GM19395 (cell line): ENCODE measurements at regions not wholly inside any gene's neighbourhood (a gene's known extent, or its start where the extent isn't known, plus 50 kb on each side); places are given as distances from the start of the nearest gene placed in this dataset.
"Not testable (repeated sequence)": the region's sequence is repeated elsewhere in the genome, so short reads cannot be mapped to it uniquely, and the experiment has no call there.

Source experiments
- ATAC-seq: cut with Tn5 transposase; IDR thresholded peaks from one replicate; pipeline ENCODE4 v1.9.1; 2021; ENCODE audit warnings: mild to moderate bottlenecking, moderate library complexity; ENCODE audit not compliant: unreplicated experiment

DNA sequence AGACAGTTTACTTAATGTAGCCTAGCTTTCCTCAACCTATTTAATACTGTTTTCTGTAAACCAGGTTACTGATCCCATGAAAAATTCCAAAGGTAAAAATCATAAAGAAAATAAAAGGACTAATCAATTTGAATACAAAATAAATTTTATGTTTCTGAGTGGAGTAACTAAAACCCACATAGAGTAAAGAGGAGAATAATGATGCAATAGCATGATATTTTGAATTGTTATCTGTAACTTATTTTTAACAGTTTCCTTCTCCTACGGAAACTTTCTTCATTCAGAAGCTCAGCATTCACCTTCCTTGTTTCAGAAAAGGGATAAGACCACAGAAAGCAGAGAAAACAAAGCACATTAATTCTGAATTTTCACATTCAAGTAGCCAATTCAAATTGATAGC is 320.6 kb upstream of the NUDT12 start:
- no peak for ATAC-seq

DNA sequence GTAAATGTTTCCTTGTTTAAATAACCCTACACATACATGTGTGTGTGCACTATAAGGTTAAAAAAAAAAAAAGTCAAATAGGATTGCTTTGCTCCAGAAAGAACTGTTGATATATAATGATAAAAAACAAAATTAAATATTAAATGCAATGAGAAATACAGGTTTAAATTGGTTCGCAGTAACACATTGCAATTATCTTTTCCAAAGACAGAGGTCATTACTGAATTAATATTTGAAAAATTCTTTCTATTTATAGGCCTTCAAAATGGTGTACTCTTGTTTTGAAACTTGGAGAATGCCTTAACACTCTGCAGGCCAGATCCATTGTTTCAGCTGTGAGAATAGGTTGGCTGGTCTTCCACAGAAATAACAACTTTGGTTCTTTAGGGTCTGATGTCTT is 319.0 kb upstream of the NUDT12 start:
- ATAC-seq = no peak

DNA sequence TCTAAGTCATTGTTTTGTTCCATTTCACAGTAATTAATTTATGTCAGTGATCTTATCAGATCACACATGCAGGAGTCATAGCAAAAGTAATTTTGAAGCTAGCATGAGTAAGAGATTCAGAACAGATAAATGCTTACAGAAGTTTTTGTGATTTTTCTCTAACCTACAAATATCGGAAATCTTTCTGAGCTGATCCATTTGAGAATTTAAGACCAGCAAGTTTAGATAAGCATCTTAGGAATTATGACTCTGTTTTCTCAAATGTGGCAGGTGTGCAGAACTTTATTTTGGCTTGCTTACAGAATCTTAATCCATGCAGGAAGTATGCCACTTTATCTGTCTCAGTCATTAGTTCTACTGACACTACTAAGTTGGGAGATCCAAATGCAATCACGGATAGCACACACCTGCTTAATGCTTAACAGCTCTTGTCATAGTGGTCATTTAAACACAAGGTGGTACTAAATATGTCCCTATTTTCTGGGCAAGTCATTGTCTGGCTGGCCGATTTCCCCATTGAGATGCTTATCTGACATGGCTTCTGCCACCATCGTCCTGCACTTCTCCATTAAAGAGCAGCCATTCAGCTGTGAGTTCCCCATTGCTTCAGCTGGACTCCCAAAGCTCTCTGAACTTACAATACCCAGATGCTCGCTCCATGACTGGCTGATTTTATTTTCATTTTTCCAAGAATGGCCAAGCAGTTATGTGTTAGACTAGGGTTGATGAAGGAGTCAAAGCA is 305.4 kb upstream of the NUDT12 start:
- no peak for ATAC-seq

DNA sequence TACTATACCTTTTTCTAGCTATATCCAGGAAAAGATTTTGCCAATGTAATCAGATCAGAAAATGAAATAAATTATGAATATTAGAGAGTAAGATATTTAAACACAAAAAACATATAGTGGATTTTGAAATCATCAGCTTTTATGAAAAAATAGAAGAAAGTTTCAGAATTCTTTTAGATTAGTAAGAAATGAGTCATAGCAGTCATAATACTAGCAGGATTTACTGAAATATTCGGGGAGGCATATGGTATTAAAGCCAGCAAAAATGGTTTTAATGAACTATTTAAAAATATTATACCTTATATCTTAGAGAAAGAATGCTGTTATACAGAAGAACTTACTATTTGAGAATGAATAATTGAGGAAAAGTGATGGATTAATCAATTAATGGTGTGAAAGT is 303.6 kb upstream of the NUDT12 start:
- ATAC-seq = no peak

DNA sequence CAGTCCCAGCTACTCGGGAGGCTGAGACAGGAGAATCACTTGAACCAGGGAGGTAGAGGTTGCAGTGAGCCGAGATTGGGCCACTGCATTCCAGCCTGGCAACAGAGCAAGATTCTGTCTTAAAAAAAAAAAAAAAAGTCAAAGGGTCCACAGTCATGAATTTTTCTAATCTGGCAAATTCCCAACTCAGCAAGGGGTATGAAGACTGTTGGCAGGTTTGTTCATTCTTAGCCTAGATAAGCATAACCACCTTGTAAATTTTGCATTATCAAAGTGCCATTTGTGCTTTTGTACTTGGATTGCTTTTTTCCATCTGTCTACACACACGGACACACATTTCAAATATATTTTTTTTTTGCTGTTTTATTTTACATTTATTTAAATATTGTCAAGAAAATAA is 299.8 kb upstream of the NUDT12 start:
- ATAC-seq = no peak

DNA sequence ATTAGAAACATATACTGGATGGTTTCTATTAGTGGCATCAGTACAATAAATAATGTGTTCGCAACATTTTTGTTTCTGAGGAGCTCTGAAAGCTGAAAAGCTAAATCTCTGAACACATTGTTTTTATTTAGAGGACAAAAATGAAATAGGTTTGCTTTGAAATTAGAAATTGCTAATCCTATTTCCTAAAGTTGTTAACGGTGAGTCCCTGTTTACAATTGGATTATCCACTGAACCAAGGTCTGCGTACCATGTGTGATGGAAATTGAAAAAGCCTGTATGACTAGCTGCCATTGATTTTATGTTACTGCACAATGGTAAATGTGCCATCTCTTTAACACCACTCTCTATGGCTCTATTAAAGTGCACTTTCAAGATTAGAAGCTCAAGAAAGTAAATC is 297.7 kb upstream of the NUDT12 start:
- no peak for ATAC-seq

DNA sequence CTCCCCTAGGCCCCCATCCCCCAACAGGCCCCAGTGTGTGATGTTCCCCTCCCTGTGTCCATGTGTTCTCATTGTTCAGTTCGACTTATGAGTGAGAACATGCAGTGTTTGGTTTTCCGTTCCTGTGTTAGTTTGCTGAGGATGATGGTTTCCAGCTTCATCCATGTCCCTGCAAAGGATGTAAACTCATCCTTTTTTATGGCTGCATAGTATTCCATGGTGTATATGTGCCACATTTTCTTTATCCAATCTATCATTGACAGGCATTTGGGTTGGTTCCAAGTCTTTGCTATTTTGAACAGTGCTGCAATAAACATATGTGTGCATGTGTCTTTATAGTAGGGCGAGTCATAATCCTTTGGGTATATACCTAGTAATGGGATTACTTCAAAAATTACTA is 295.8 kb upstream of the NUDT12 start:
- ATAC-seq = not testable (repeated sequence)

DNA sequence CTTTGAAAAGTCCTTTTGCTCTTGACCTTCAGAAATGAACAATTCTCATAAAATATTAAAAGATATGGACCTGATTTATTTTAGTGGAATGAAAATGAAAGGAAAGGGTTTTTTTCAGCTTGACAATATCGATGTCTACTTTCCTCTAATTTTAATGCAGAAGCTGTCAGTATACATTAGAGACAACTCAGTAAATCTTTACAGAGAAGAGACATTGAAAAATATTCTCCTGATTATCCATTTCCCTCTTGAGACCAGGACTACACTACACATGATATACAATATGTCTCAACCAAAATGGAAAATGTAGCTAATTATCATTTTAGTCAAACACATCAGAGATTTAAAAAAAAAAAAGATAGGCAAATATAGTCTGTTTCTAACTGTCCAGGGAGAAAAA is 288.5 kb upstream of the NUDT12 start:
- no peak for ATAC-seq

DNA sequence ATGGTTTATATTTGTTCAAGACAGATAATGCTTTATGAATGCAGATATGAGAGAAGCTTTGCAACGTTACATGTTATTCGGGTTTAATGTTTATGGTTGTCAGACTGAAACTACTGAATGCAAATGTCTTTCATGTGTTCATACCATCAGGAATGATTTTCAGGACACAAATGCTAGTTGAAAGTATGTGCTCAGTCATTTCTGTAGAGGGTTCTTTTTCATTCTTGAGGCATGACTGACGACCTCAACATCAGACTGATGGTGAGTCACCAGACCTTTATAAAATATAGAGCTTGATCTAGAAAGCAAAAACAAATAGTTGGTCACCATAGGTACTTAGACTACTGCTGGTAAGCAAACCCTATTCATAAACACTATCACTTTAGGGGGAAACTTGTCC is 287.3 kb upstream of the NUDT12 start:
- no peak for ATAC-seq

DNA sequence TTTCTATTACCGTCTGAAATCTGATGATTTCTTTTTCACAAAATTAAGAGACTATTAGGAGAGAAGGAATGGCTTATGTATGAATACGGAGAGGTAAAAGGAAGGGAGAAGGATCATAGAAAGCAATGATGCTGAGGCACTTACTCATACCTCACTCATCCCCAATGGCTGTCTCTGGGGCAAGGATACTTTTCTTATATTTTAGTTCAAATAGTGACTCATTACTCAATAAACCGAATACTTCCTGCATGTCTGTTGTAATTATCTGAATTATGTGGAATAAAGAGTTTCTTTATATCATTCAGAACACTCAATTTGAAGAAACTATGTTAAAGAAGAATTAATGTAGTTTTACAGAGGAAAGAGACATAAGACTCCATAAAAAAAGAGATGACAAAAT is 284.5 kb upstream of the NUDT12 start:
- no peak for ATAC-seq

DNA sequence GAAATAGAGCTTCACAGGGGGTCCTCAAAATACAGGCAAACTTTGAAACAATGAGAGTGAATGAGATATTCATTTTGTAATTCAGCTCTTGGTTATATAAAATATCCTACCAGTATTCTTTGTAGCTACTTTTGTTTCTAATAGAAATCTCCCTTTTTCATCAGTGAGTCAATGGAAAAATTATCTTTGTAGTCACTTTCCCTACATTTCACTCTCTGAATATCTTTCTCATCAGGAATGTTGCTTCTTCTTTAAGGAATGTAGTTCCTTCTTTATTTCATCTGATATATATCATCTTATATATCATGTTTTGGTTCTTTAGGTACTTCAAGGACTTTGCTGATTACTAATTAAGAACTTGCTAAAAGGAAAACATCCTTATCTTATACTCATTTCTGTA is 280.3 kb upstream of the NUDT12 start:
- no peak for ATAC-seq

DNA sequence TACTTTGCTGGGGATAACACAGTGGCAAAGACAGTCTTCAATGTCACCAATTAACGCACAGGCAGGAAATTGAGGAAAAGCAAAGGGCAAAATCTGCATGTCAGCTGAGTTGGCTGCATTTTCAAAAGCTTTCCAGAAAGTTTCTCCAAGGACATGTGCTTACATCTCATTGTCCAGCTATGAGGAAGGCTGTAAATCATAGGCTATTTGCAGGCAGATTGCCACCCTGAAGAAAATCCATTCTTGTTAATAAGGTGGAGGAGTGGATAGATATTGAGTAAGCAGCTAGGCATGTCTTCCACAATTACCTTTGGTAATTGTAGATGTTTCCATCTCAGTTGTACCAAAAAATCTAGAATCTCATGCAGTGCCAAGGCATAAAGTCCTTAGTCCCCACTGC is 278.0 kb upstream of the NUDT12 start:
- no peak for ATAC-seq

DNA sequence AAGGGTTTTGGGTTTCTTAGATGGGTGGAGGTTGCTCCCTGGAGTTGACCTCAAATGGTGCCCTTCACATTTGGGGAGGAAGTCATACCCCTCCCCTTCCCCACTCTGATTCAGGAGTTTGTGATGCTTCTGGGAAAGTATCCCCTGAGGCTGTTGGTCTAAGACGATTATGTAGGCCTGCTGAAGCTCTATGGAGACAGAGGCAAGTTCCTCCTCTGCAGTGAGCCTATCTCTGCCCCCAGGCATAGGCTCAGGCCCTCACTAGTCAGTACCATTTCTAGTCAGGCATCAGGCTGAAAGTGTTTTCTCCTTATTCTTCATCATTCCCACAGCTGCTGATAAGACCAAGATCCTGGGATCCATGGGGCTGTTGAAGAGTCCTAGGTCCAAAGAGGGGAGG is 271.6 kb upstream of the NUDT12 start:
- no peak for ATAC-seq

DNA sequence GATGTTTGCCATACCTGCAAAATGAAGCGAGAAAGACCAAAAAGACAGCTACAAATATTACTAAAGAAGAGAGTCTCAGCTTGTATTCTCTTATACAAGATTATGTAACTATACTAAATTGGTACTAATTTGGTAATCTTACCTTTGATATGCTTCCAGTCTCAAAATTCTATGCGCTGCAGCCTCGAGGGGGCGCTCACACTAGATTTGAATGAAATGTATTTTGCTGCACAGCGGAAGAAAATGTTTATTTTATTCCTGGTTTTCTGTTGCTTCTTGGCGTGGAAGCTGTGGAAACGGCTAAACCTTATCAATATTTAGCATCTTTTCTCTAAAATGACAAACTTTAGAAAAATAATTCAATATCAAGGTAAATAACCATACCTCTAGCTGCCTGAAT is 267.0 kb upstream of the NUDT12 start:
- no peak for ATAC-seq

DNA sequence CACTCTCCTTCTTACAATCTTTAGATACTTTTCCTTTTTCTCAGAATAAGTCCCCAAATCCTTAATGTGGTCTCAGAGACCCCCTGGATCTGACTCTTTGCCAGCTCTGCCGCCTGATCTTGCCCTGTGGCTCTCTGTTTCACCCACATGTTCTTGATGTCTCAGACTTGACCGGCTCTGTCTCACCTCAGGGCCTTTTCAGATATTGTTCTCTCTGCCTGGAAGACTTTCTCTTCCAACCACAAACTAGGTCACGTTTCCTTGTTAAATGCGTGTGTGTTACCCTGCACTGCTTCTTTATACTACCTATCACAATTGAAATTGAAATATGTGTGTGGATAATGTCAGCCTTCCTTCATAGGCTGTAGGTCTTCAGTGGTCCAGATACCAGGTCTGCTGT is 265.4 kb upstream of the NUDT12 start:
- no peak for ATAC-seq

DNA sequence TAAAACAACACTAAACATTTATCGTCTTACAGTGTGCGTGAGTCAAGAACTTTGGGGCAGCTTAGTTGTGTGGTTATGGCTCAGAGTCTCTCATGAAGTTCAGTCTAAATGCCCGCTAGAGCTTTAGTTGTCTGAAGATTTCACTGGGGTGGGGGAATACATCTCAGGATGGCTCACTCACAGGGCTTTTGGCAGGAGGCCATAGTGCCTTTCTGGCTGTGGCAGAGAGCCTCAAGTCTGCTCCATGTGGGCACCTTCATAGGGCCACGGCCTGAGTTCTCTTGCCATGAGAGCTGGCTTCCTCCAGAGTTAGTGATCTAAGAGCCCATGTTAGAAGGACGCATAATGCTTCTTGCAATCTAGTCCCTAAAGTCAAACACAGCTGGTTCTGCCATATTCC is 258.8 kb upstream of the NUDT12 start:
- no peak for ATAC-seq

DNA sequence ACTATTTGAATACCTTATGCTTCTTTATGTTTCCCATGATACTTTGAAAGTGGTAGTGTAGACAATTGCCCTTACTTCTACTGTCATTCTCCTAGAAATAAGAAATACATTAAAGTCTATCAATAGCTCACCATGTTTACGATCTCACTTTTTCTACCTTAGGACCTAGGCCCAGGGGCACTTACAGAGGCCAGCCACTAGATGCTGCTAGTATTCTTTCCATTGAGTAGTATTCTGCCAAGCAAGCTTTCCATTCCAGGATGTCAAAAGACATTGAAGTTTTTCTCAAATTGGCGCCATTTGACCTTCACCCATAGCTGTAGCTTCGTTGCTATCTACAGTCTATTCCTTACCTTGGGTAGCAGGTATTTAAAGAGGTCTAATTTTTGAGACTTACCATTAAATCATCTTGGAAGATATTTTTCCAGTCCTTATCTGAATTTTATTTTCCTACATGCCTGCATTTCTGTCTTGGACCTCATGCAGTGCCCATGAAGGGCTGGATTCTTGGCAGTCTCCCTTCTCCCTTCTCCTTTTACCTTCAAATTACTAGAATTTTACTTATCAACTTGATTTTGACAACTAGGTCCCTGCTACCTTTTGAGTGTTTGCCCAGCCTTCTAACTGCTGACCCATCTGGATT is 246.0 kb upstream of the NUDT12 start:
- ATAC-seq = peak; percentile 80

DNA sequence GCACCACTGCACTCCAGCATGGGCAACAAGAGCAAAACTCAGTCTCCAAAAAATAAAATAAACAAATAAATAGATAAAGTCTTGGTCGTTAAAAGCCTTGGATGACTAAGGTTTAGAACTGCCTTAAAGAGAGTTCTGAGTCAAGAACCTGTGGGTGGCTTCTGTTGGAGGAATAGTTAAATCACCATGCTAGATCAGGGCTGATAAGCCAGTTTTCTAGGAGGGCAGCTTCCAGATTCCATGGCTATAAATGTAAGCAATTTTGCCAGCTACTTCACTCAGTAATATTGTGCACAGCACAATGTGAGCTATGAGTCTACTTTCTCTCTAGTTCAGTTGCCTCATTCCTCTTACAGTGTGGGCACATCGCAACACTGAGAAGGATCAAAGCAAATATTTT is 242.1 kb upstream of the NUDT12 start:
- no peak for ATAC-seq

DNA sequence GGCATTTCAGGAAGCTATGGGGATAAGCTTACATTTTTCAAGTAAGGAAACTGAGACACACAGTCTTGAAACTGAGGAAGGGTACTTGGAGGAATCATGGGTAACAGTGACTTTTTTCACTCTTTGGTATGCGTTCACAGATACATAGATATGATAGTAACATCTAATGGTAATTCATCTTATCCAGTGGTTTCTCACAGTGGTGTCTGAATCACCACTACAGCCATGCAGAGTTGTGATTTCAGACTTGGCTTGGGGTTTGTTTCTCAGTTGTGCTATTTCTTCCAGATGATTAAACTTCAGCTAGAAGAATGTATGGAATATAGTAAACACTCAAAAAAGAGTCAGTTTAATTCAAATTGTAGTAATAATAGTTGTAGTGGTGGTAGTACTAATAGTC is 239.1 kb upstream of the NUDT12 start:
- ATAC-seq = no peak

DNA sequence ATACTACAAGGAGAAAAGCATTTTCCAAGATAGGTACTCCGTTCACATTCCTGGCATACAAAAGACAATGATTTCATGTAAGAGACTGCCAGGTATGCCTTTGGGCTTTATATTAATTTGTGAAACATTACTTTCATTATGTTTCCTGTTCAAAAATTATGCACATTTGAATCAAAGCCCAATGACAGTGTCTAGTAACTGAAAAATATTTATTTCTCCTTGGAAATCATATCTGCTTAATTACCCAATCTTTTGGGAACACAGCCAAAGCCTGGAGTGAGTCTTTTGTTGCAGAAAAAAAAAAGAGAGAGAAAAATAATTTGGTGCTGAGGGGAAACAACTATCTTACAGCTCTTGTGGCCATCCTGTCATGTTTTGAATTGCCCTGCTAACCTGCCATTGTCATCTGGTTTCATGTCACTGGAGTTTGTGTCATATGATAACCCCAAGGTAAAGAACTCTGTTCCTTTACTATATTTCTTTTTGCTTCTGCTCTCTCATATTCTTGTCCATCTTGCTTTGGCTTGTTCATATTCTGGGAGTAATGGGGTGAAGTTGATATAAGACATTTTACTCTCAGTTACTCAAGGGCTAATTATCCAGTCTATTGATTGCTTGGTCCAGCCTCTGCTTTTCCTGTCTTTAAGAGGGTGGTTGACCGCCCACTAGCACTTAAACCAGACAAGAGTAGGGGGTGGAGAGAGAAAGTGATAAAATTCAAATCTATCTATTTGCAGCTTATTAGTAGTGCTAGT is 238.3 kb upstream of the NUDT12 start:
- ATAC-seq = no peak

DNA sequence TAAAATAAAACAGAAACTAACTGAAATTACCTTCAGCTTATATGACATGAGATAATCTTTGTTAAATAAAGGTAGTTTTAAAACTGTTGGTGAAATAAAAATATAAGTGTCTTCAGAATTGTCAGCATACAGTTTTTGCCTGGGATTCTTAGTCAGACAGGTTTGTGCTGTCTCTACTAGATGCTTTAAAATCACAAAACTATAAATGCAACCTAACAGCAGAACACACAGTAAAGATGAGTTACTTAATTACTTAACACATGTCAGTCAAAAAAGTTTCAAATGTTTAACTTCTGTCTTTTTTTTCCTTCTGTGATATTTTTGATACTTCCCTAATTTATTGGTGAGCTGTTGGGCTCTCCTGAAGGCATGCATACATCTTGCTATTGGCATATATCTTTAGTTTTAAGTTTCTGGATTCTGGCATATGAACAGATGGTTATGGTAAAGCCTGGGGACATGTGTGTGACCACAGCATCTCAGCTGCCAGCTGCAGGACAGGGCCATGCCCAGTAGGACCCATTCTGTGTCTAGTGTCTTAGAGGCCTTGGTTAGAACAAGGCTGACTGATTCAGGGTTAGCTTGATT is 231.1 kb upstream of the NUDT12 start:
- ATAC-seq = no peak

DNA sequence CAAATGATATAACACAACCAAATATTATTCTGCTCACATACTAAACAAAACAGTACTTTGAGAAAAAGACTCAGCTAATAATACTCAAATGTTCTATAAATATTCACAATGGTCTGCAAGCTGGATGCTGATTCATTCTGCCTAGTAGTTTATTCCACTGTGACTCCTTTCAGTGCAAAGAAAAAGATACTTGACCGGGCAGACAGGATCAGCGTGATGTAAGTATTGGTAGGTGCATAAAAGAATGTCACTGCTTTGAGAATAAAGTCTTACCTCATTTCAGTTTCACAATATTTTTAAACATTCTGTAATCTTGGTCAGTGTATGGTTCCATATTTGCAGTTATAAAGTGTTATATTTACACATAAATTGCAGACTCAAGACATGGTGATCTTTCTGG is 223.0 kb upstream of the NUDT12 start:
- ATAC-seq = no peak
